ENCODE measurements at regions not wholly inside any gene's neighbourhood (a gene's known extent, or its start where the extent isn't known, plus 50 kb on each side); places are given as distances from the start of the nearest gene placed in this dataset.

GRCh38 chr5:144103611-144104485, 66.6 kb downstream of the YIPF5 start (continued):
- no peak for TF ChIP-seq AHDC1 (CRISPR knock-in tag; IDR thresholded peaks at IDR 0.05; ENCODE audit: borderline replicate concordance)
- no peak for TF ChIP-seq ZNF737 (CRISPR knock-in tag; IDR thresholded peaks at IDR 0.05; ENCODE audit: borderline replicate concordance)
- TF ChIP-seq ZNF747 (CRISPR knock-in tag; IDR thresholded peaks at IDR 0.05; ENCODE audit: borderline replicate concordance): no peak
- no peak for TF ChIP-seq HDAC1 (CRISPR knock-in tag; IDR thresholded peaks at IDR 0.05)
- no peak for TF ChIP-seq PRDM4 (CRISPR knock-in tag; IDR thresholded peaks at IDR 0.05; ENCODE audit: borderline replicate concordance)
- TF ChIP-seq ZBTB37 (CRISPR knock-in tag; IDR thresholded peaks at IDR 0.05): no peak
- TF ChIP-seq HIVEP1 (CRISPR knock-in tag; IDR thresholded peaks at IDR 0.05): no peak
- TF ChIP-seq ELF3 (CRISPR knock-in tag; IDR thresholded peaks at IDR 0.05): no peak
- no peak for TF ChIP-seq CHCHD3 (CRISPR knock-in tag; IDR thresholded peaks at IDR 0.05)
- TF ChIP-seq ZNF776 (CRISPR knock-in tag; IDR thresholded peaks at IDR 0.05): no peak

All from HepG2 (cell line).